HCT116 (cell line): ENCODE measurements at regions not wholly inside any gene's neighbourhood (a gene's known extent, or its start where the extent isn't known, plus 50 kb on each side); places are given as distances from the start of the nearest gene placed in this dataset.

ENCODE experiments used
- ATAC-seq: fragments of 200-7000 bp; cut with Tn5 transposase; 2 replicates; pipeline ENCODE4 v1.9.1; 2020; ENCODE audit warnings: mild to moderate bottlenecking, moderate library complexity
- BruUV-seq: library from RNA; stranded (reverse); fragments of 400-500 nt; replicated peaks from 2 replicates; lab custom pipeline; 2021; lab: Mats Ljungman, UMichigan
- CTCF ChIA-PET: fragments of 300-600 bp; sonication (Branson Sonifier 250); formaldehyde crosslinking; loops from one replicate; lab custom pipeline; 2021; ENCODE audit warnings: antibody characterized with exemption; lab: Charles Lee
- POLR2A ChIA-PET: fragments of 300-600, 350-600 bp; sonication (Branson Sonifier 250); formaldehyde crosslinking; loops from one replicate; lab custom pipeline; 2021; ENCODE audit warnings: antibody characterized with exemption; lab: Charles Lee
- RAD21 ChIA-PET, 2 experiments: fragments of 300-600 bp; sonication (Branson Sonifier 250); formaldehyde crosslinking; loops; one replicate each; lab custom pipeline; 2023; ENCODE audit warnings: low total read pairs in 2 of 2; ENCODE audit not compliant: uncharacterized antibody in 2 of 2, unreplicated experiment in 2 of 2, low non-redundant PET in 1 of 2; lab: Charles Lee
- DNase-seq: peaks from one replicate; pipeline ENCODE4 v3.0.0-alpha.2; 2010; ENCODE audit warnings: low read depth, low spot score
- H2AFZ ChIP-seq: fragments of 200-600 bp; shearing (Covaris generic), sonication (generic); 2 replicates; pipeline ENCODE4 v1.6.1; 2017; ENCODE audit warnings: low read depth, mixed run types, mixed read lengths, antibody characterized with exemption, low read length; ENCODE audit not compliant: poor library complexity, severe bottlenecking
- H3K27ac ChIP-seq: 2 replicates; pipeline ENCODE4 v1.5.1; 2012; ENCODE audit warnings: low read depth, low read length
- H3K27me3 ChIP-seq: fragments of 200-600 bp; sonication (generic); 2 replicates; pipeline ENCODE4 v1.6.1; 2016; ENCODE audit warnings: mixed run types, low read length, mixed read lengths; ENCODE audit not compliant: insufficient read depth
- H3K36me3 ChIP-seq, 2 experiments: fragments of 200-500 bp in 1 of 2; fragments of 200-600 bp in 1 of 2; sonication (Bioruptor generic) in 1 of 2; sonication (generic) in 1 of 2; 2 replicates each; pipeline versions ENCODE4 v1.5.1 to v1.6.1; 2014 to 2016; ENCODE audit warnings: low read length in 2 of 2, inconsistent platforms in 1 of 2, mixed read lengths in 1 of 2, mixed run types in 1 of 2; ENCODE audit not compliant: insufficient read depth in 2 of 2, control insufficient read depth in 1 of 2
- H3K4me1 ChIP-seq, 2 experiments: fragments of 200-600 bp in 1 of 2; sonication (generic) in 1 of 2; 2 replicates each; pipeline versions ENCODE4 v1.5.1 to v1.6.1; 2012 to 2017; ENCODE audit warnings: low read length in 2 of 2, inconsistent platforms in 1 of 2, mild to moderate bottlenecking in 1 of 2, mixed read lengths in 1 of 2, mixed run types in 1 of 2, moderate library complexity in 1 of 2; ENCODE audit not compliant: insufficient read depth in 2 of 2, control insufficient read depth in 1 of 2
- H3K4me2 ChIP-seq: fragments of 200-600 bp; sonication (generic); 2 replicates; pipeline ENCODE4 v1.6.1; 2017; ENCODE audit warnings: mixed run types, low read length, mixed read lengths
- H3K4me3 ChIP-seq, 2 experiments: fragments of 200-600 bp in 1 of 2; sonication (generic) in 1 of 2; replicated peaks in 1 of 2; 2 replicates each; pipeline ENCODE4 v1.5.1; 2011 to 2016; ENCODE audit warnings: low read length in 2 of 2, control low read depth in 1 of 2, low read depth in 1 of 2, mild to moderate bottlenecking in 1 of 2, mixed read lengths in 1 of 2, mixed run types in 1 of 2
- H3K79me2 ChIP-seq: fragments of 200-600 bp; sonication (generic); 2 replicates; pipeline ENCODE4 v1.6.1; 2017; ENCODE audit warnings: mild to moderate bottlenecking, mixed run types, low read length, moderate library complexity, mixed read lengths; ENCODE audit not compliant: insufficient read depth
- H3K9ac ChIP-seq: fragments of 200-600 bp; sonication (generic); 2 replicates; pipeline ENCODE4 v1.6.1; 2016; ENCODE audit warnings: low read length, mixed read lengths
- H3K9me2 ChIP-seq: fragments of 200-600 bp; sonication (generic), shearing (Covaris generic); 2 replicates; pipeline ENCODE4 v1.6.1; 2017; ENCODE audit warnings: mixed run types, mild to moderate bottlenecking, moderate library complexity; ENCODE audit not compliant: insufficient read depth
- H3K9me3 ChIP-seq, 2 experiments: fragments of 200-500 bp in 1 of 2; fragments of 200-600 bp in 1 of 2; sonication (Bioruptor generic) in 1 of 2; sonication (generic) in 1 of 2; 2 replicates each; pipeline ENCODE4 v1.6.1; 2014 to 2017; ENCODE audit warnings: low read length in 2 of 2, mixed read lengths in 2 of 2, inconsistent platforms in 1 of 2, low read depth in 1 of 2, mild to moderate bottlenecking in 1 of 2, mixed run types in 1 of 2, moderate library complexity in 1 of 2; ENCODE audit not compliant: control insufficient read depth in 1 of 2, insufficient read depth in 1 of 2
- H4K20me1 ChIP-seq: fragments of 200-600 bp; sonication (generic), shearing (Covaris generic); 2 replicates; pipeline ENCODE4 v1.6.1; 2017; ENCODE audit warnings: mixed run types, mild to moderate bottlenecking, moderate library complexity; ENCODE audit not compliant: insufficient read depth
- ATF3 ChIP-seq: IDR thresholded peaks from 2 replicates; pipeline ENCODE4 v1.6.1; 2012
- EGR1 ChIP-seq: IDR thresholded peaks from 2 replicates; pipeline ENCODE4 v1.6.1; 2012; ENCODE audit warnings: low read depth
- ELF1 ChIP-seq: IDR thresholded peaks from 2 replicates; pipeline ENCODE4 v1.6.1; 2012; ENCODE audit warnings: low read depth, borderline replicate concordance
- EZH2 ChIP-seq: fragments of 200-600 bp; sonication (generic); IDR thresholded peaks from 2 replicates; pipeline ENCODE4 v1.6.1; 2017; ENCODE audit warnings: antibody characterized with exemption, mixed run types
- EZH2phosphoT487 ChIP-seq: fragments of 200-600 bp; IDR thresholded peaks from 2 replicates; pipeline ENCODE4 v1.6.1; 2018; ENCODE audit warnings: antibody characterized with exemption, borderline replicate concordance
- MAX ChIP-seq: IDR thresholded peaks from 2 replicates; pipeline ENCODE4 v1.6.1; 2012
- POLR2AphosphoS5 ChIP-seq: IDR thresholded peaks from 2 replicates; pipeline ENCODE4 v1.6.1; 2011; ENCODE audit warnings: mild to moderate bottlenecking, low read depth, low read length, moderate library complexity
- RAD21 ChIP-seq: IDR thresholded peaks from 2 replicates; pipeline ENCODE4 v1.6.1; 2012; ENCODE audit warnings: low read depth, mild to moderate bottlenecking
- REST ChIP-seq: IDR thresholded peaks from 2 replicates; pipeline ENCODE4 v1.6.1; 2012; ENCODE audit warnings: low read depth
- SIN3A ChIP-seq: IDR thresholded peaks from 2 replicates; pipeline ENCODE4 v1.6.1; 2012; ENCODE audit warnings: low read depth
- SP1 ChIP-seq: IDR thresholded peaks from 2 replicates; pipeline ENCODE4 v1.6.1; 2012; ENCODE audit warnings: low read depth
- SRF ChIP-seq: IDR thresholded peaks from 2 replicates; pipeline ENCODE4 v1.6.1; 2012; ENCODE audit warnings: low read depth
- TCF7L2 ChIP-seq: IDR thresholded peaks from 2 replicates; pipeline ENCODE4 v1.7.0; 2011; ENCODE audit warnings: borderline replicate concordance, inconsistent platforms; ENCODE audit not compliant: insufficient read depth, insufficient read length; ENCODE audit errors: extremely low read depth
- YY1 ChIP-seq: IDR thresholded peaks from 2 replicates; pipeline ENCODE4 v1.6.1; 2011; ENCODE audit warnings: low read length, low read depth, moderate library complexity, mild to moderate bottlenecking; ENCODE audit not compliant: insufficient replicate concordance; ENCODE audit errors: extremely low read depth
- ZBTB33 ChIP-seq: IDR thresholded peaks from 2 replicates; pipeline ENCODE4 v1.6.1; 2011; ENCODE audit warnings: mild to moderate bottlenecking, low read length, moderate library complexity; ENCODE audit not compliant: insufficient replicate concordance; ENCODE audit errors: extremely low read depth
- ZFX ChIP-seq: fragments of 450-650 bp; IDR thresholded peaks from 2 replicates; pipeline ENCODE4 v1.6.1; 2017
- ZNF274 ChIP-seq: fragments of 200-500 bp; sonication (Bioruptor generic); IDR thresholded peaks from 2 replicates; pipeline ENCODE4 v1.6.1; 2014; ENCODE audit warnings: mild to moderate bottlenecking, low read depth, low read length, inconsistent platforms
- intact Hi-C: fragments of 100-400 bp; cut with micrococcal nuclease; formaldehyde crosslinking; loops from 2 replicates; pipeline ENCODE4 v1.10.0; 2022

- TF ChIP-seq ATF3 (no peak), POLR2AphosphoS5 (no peak), SRF (no peak), ZBTB33 (no peak), REST (no peak), RAD21 (no peak), EGR1 (no peak), ZNF274 (no peak), ZFX (no peak), YY1 (no peak), TCF7L2 (no peak), MAX (no peak), SP1 (no peak), SIN3A (no peak), ELF1 (no peak), EZH2 (no peak), EZH2phosphoT487 (no peak)
- Histone ChIP-seq H3K27me3 (no peaks in the 10 kb centered on the region; the same call in 1 of the 2 replicates), H3K9me3 (no peaks in the 10 kb centered on the region), H3K4me1 (peaks cover 13 to 18% of the 10 kb centered on the region in 2 experiments), H2AFZ (no peak overlapping the region), H3K9me2 (no peaks in the 10 kb centered on the region), H3K79me2 (no peaks in the 10 kb centered on the region), H3K4me2 (no peak overlapping the region), H3K4me3 (no peak overlapping the region), H3K36me3 (no peaks in the 10 kb centered on the region), H3K9ac (no peak overlapping the region), H4K20me1 (no peaks in the 10 kb centered on the region), H3K27ac (no peak overlapping the region)
- ChIA-PET RAD21 (no interaction called here), CTCF (no interaction called here), POLR2A (no interaction called here)
- BruUV-seq, result no TSS peak
- no peak for DNase-seq
- no peak for ATAC-seq
- intact Hi-C loops, result no loop called here
Measured at GRCh38 chr5:173798127-173798810, 89.9 kb upstream of the CPEB4 start.
